ENCODE measurements at regions not wholly inside any gene's neighbourhood (a gene's known extent, or its start where the extent isn't known, plus 50 kb on each side); places are given as distances from the start of the nearest gene placed in this dataset.

DNA sequence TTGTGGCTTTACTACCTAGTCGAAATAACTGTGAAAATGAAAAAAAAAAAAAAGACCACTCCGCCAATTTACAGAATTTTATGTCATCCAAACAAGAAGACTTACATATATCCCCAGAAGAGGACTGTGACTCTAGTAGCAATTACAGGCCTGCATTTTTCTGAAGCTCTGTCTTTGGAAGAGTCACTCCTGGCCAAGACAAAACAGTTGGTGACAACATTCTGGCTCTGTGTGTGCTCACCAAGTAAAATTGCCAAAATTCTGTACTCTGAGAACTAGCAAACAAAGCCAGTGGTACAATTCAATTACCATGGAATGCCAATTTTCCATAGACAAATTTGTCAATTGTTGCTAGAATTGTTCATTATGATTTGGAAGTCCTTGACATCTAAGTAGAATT, 311.1 kb downstream of the PDGFC start:
- Mint-ChIP-seq H3K27ac (no peak overlapping the region), H3K27me3 (ENCODE audit: low read depth) (no peaks in the 10 kb centered on the region), H3K9me3 (no peaks in the 10 kb centered on the region), H3K4me3 (no peak overlapping the region), H3K4me1 (peaks cover 14% of the 10 kb centered on the region), H3K36me3 (ENCODE audit: low read depth) (no peaks in the 10 kb centered on the region)
- TF ChIP-seq, protein P1, sequence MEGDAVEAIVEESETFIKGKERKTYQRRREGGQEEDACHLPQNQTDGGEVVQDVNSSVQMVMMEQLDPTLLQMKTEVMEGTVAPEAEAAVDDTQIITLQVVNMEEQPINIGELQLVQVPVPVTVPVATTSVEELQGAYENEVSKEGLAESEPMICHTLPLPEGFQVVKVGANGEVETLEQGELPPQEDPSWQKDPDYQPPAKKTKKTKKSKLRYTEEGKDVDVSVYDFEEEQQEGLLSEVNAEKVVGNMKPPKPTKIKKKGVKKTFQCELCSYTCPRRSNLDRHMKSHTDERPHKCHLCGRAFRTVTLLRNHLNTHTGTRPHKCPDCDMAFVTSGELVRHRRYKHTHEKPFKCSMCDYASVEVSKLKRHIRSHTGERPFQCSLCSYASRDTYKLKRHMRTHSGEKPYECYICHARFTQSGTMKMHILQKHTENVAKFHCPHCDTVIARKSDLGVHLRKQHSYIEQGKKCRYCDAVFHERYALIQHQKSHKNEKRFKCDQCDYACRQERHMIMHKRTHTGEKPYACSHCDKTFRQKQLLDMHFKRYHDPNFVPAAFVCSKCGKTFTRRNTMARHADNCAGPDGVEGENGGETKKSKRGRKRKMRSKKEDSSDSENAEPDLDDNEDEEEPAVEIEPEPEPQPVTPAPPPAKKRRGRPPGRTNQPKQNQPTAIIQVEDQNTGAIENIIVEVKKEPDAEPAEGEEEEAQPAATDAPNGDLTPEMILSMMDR (IDR thresholded peaks at IDR 0.05; ENCODE audit: unreplicated experiment in 3 of 3) = no peak

DNA sequence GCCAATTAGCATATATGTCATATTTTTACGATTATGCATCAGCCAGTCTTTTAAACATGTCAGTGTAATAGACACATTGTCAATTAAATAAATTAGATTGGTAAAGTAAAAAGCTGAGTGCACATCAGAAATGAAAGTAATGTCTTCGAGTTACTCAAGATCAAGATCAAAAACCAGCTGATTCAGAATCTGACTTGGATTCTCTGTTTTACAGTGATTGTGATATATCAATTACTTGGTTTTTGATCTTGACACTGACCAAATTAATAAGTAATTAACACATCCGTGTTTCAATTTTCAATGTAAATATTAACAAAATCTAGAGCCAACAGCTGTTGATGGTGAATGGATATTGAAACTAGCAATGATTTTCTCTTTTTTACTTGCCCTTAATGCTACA, 311.6 kb downstream of the PDGFC start:
- TF ChIP-seq, protein P1 (IDR thresholded peaks at IDR 0.05; ENCODE audit: unreplicated experiment in 3 of 3) = no peak
- Mint-ChIP-seq H3K36me3 (ENCODE audit: low read depth) (no peaks in the 10 kb centered on the region), H3K9me3 (no peaks in the 10 kb centered on the region), H3K27ac (no peak overlapping the region), H3K27me3 (ENCODE audit: low read depth) (no peaks in the 10 kb centered on the region), H3K4me3 (no peak overlapping the region), H3K4me1 (peaks cover 14% of the 10 kb centered on the region)

DNA sequence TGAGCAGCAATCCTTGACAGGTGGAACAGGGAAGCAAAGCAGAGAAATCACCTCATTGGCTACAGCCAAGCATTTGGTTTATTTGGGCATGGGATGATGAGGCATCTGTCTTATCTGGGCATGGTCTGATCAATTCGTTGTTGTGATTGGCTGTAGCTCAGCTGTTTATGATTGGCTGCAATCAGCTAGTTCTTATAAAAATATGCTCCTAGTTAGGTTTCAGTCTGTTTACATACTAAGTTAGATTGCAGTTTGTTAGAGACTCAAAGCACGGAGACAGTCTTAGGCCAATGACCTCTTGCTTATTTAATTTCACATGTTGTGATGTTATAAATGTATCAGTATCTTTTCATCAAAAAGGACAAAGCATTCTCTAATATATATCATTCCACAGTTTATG, 312.0 kb downstream of the PDGFC start:
- Mint-ChIP-seq H3K36me3 (ENCODE audit: low read depth) (no peaks in the 10 kb centered on the region), H3K4me1 (peaks cover 14% of the 10 kb centered on the region), H3K27me3 (ENCODE audit: low read depth) (no peaks in the 10 kb centered on the region), H3K27ac (no peak overlapping the region), H3K4me3 (no peak overlapping the region), H3K9me3 (no peaks in the 10 kb centered on the region)
- TF ChIP-seq, protein P1 (IDR thresholded peaks at IDR 0.05; ENCODE audit: unreplicated experiment in 3 of 3) = no peak

DNA sequence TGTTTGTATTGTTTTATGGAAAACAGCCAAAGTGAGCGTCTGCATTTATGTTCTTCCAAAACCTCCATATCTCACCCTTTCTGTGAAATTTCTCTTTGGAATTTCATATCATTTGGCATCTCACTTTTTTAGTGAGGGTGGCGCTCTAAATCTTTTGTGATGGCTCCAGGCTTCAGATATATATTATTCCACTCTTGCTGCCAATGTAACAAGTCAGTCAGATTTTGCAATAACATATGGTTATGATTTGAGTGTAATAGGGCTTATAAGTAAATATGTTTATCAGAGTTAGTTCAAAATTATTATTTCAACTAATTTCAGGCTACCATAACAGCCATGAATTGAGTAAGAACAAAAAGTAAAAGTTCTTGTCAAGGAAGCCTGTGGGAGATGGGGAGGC, 314.7 kb downstream of the PDGFC start:
- TF ChIP-seq, protein P1 (IDR thresholded peaks at IDR 0.05; ENCODE audit: unreplicated experiment in 3 of 3) = no peak
- no peak overlapping the region for H3K27ac Mint-ChIP-seq
- no peaks in the 10 kb centered on the region for H3K4me1 Mint-ChIP-seq
- H3K9me3 Mint-ChIP-seq = no peaks in the 10 kb centered on the region
- H3K36me3 Mint-ChIP-seq (ENCODE audit: low read depth) = peaks cover 4% of the 10 kb centered on the region
- no peak overlapping the region for H3K4me3 Mint-ChIP-seq
- no peaks in the 10 kb centered on the region for H3K27me3 Mint-ChIP-seq (ENCODE audit: low read depth)

DNA sequence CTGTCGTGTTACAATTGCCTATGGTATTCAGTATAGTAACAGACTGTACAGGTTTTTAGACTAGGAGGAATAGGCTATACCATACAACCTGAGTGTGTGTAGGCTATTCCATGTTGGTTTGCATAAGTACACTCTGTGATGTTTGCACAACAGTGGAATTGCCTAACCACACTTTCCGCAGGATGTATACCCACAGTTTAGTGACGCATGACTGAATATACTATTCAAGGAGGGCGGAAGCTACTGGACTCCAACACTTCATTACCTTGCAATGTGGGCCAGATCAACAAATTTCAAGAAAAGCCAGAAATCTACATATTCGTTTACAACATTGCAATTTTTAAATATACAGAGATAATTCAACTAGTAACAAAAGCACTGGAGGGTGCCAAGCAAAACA, 317.2 kb downstream of the PDGFC start:
- no peaks in the 10 kb centered on the region for H3K4me1 Mint-ChIP-seq
- H3K36me3 Mint-ChIP-seq (ENCODE audit: low read depth) = peaks cover 4% of the 10 kb centered on the region
- H3K4me3 Mint-ChIP-seq = no peak overlapping the region
- TF ChIP-seq, protein P1 (IDR thresholded peaks at IDR 0.05; ENCODE audit: unreplicated experiment in 3 of 3) = no peak
- H3K9me3 Mint-ChIP-seq = peaks cover 18% of the 10 kb centered on the region
- no peak overlapping the region for H3K27ac Mint-ChIP-seq
- H3K27me3 Mint-ChIP-seq (ENCODE audit: low read depth) = no peaks in the 10 kb centered on the region

DNA sequence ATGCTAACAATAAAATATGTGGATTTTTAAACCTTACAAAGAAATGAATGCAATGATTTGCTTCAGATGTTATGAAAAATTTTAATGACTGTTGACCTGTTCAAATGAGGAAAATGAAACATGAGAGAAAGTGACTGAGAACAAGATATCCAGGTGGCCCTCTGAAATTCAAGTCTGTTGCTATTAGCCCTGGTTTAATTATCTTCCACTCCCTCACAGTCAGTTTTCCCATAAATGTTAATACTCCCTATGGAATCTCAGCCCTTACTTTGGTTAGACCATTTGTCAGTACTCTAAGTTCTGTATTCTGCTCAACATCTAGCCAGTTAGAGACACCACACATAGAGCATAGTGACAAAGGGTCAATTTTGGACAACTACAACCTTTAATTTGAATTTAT, 327.8 kb downstream of the PDGFC start:
- Mint-ChIP-seq H3K9me3 (peaks cover 6% of the 10 kb centered on the region), H3K4me1 (peaks cover 9% of the 10 kb centered on the region), H3K4me3 (no peak overlapping the region), H3K36me3 (ENCODE audit: low read depth) (no peaks in the 10 kb centered on the region), H3K27me3 (ENCODE audit: low read depth) (no peaks in the 10 kb centered on the region), H3K27ac (peak overlapping the region in 2 of 3 experiments; percentile 51 to 71)
- TF ChIP-seq, protein P1 (IDR thresholded peaks at IDR 0.05; ENCODE audit: unreplicated experiment in 3 of 3) = no peak

Measured in nephron (organoid).